GM19025 (cell line): ENCODE measurements at regions not wholly inside any gene's neighbourhood (a gene's known extent, or its start where the extent isn't known, plus 50 kb on each side); places are given as distances from the start of the nearest gene placed in this dataset.
A peak's percentile ranks its signal among the peaks of the same experiment; 100 is the strongest.

ENCODE experiments used
- ATAC-seq: cut with Tn5 transposase; IDR thresholded peaks from one replicate; pipeline ENCODE4 v1.9.1; 2021; ENCODE audit warnings: mild to moderate bottlenecking, low read depth, moderate library complexity; ENCODE audit not compliant: unreplicated experiment

DNA sequence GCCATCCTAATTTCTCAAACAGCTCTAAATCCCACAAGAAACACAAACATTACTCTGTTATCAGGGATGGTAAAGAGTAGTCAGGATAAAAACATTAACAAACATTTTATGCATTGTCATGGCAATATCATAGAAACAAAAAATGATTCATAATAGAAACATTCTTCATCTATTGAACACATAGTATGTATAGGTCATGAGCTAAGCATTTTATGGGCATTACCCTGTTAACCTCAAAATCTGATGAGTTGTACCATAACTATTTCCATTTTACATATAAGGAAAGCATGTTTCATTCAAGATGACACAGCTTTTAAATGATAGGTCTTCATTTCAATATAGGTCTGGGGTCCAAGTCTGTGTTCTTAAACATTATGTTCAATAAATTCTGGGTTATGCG lies 344.9 kb downstream of the RND3 start:
- ATAC-seq, result no peak

GRCh38 chr2:150141226-150142001 lies 346.1 kb downstream of the RND3 start:
- ATAC-seq, result no peak

DNA sequence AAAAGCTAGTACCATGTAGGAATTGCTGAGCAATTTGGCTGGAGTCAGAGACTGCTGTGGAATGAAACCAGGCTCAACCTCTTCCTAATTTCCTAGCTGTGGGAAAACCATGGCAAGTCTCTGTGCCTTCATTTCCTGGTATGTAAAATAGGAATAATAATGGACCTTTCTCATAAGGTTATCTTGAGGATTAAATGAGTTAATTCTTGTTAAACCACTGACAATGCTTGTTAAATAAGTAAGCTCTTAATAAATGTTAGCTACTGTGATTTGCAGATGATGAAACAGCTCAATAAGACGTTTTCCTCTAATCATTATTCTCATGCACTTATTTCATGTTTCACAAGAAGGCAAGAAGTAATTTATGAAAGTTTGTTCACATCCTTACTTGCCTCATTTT lies 346.7 kb downstream of the RND3 start:
- ATAC-seq, result no peak

DNA sequence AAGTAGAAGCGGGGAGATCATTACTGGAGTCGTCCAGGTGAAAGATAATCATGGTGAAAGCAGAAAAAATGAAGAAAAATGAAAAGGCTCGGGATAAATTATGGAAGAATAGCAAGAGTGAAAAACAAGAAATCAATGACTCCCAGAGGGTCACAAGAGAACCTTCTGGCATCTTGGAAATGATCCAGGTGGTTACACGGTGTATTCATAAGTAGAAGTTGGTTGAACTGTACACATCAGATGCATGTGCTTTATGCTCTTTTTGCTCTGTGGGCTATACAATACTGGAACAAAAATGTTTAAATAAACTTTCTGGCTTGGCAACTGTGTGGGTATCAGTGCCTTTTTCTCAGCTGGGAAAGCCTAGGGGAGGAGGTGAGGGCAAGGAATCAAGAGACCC lies 348.9 kb downstream of the RND3 start:
- ATAC-seq, result no peak

DNA sequence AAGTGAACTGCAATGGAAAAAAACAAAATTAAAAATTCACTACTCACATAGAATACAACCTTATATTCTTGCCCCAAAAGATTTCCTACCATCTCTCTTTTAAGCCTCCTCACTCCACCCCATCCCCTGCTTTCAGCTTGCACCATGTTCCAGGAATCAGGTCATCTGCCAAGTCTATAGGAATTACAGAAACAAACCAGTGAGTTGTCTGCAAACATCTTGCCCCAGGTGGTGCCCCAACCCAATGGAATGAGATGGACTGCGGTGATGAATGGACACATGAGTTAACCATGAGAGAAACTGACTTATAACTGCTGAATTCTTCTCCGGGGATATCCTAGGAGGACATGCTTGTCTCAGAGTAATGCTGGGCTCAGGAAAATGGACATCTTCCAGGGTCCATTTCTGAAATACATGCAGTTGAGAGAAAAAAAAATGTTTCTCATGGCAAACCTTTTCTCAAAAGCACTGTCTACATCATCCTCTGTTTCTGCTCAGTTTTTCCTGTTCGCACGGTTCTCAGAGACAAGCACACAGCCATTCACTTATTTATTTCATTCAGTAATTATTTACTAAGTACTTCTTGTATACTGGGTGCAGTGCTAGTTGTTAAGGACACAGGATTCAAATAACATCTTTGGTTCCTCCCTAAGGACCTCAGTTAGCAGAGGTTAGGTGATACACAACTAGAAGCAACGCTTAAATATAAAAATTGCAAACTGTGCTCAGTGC lies 350.0 kb downstream of the RND3 start:
- ATAC-seq, result no peak

DNA sequence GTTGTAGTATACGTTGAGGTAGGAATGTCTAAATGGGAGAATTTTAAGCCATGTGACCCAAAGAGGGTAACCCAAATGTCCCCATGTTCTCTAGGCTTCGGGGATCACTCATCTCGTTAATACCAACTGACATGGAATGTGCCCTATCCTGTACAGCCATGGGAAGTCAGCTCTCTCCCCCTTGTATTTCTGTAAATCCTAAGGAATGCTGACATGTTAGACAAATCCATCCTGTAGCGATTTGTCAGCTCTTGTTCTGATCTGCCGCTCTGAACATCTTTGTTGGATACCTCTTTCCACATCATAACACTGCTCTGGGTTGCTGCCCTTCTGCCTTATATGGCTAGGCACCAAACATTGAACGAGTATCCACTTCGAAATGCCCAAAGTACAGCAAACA lies 350.6 kb downstream of the RND3 start:
- ATAC-seq, result no peak

DNA sequence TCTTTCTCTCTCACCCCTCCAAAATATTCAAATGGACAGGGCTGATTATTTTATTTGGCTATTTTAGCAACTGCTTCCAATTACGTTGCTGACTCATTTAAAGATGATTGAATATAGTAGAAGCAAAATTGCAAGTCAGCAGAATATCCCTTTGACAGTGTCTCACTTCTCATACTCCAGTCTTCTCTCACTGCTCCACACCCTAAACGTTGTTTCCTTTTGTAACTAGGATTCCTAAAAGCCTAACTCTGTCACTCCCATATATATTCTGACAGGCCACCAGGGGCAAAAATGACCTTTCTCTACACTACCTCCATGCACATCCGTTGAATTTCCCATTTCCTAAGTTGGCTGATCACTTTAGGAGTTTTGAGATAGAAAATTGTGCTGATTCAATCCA lies 351.1 kb downstream of the RND3 start:
- ATAC-seq, result no peak

- ATAC-seq, result no peak
Observed at GRCh38 chr2:150135223-150135883, 352.1 kb downstream of the RND3 start.

- ATAC-seq, result no peak
Observed at GRCh38 chr2:150134223-150134857, 353.1 kb downstream of the RND3 start.

DNA sequence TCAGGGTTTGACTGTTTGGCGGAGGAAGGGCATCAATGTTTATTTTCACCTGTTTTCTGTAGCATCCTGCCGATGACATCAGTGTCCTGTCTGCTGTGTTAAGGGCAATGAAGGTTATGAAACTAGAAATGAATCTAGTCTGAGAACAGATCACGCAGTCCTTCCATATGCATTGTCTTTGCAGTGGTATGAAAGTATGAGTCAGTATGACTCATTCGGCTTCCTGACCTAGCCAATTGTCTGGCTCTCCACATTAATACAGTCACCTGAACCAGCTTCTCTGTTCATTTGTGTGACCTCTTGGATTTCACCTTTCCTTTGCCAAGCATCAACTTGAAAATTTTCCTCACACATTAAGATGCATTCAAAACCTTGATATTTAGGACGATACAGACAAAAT lies 353.8 kb downstream of the RND3 start:
- peak; percentile 90 for ATAC-seq

- no peak for ATAC-seq
Observed at GRCh38 chr2:150129921-150130575, 357.4 kb downstream of the RND3 start.

DNA sequence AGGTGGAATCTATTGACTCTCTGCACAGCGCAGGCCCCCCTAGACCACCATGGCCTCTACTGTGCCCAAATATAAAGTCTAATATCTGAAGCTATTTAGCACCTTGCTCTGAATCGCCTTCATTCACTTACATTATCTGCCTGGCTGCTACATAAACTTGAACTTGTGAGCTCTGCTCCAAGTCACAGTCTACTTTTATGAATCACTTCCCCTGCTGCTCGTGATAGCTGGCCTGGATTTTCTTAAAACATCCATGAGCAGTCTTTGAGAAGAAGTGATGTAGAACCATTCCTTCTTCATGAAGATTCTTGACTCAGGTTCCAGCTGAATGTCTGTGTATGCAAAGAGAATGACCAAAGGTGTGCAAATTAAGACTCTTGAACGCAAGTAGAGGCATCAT lies 359.5 kb downstream of the RND3 start:
- no peak for ATAC-seq

GRCh38 chr2:150127346-150127990 lies 360.0 kb downstream of the RND3 start:
- no peak for ATAC-seq

GRCh38 chr2:150126839-150127238 lies 360.6 kb downstream of the RND3 start:
- no peak for ATAC-seq

DNA sequence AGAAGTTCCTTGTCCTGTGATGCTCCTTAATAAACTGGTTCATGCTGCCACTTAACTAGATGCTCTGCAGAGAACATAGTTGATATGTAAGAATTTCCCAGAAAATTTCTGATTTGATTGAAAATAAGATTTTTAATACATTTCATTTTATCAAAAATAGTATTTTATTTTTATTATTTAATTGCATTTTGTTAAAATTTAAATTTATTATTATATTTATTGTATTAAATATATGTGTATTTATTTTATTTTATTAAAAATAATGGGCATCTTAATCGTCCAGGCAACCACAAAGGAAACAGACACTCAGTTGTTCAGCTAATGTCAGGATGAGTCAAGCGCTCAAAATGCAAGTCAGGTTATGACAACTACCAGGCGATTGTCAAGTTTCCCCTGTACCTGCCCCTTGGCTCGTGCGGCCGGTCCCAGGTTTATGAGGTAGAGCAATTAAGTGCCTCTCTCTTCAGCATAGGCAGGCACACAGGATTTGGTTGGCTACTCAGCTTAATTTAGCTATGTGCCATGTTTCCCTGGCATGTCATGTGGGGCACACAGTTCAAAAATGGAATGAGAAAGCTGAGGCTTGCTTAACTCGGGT lies 361.2 kb downstream of the RND3 start:
- ATAC-seq, result no peak

DNA sequence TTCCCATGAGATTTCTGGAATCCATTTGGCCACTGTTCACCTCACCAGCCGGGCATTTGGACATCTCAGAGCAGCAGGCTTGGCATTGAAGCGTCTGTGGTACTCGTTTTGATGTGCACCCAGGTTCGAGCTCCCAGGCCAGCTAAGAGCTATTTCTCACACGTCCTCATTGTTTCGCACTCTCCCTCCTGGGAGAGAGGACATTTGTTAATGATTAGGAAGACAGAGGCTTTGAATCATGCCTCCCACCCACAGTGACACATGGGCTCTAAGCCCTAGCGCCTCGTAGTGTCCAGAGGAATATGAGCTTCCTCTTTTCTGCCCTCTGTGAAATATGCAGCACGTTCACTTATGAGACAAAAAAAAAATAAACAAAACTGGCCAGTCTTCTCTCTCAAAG lies 361.8 kb downstream of the RND3 start:
- ATAC-seq, result no peak

DNA sequence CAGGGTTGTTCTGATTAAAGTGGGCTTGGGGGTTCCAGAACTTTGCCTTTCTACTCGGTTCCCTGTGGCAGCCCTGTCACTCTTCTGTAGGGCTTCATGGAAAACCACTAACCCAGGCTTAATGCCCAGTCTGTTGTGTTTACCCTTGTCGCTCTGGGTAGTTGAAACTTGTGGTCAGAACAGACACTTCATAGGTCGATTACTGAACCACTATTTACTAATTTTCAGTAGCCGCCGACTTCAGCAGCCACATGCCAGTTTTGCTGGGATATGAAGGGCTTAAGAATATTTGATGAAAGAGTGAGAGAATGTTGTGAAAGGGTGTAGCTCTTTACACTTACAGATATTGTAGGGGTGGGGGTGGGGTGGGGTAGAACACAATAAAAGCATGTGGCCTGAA lies 362.3 kb downstream of the RND3 start:
- ATAC-seq, result no peak

- ATAC-seq, result no peak
Observed at GRCh38 chr2:150124739-150125138, 362.7 kb downstream of the RND3 start.

- ATAC-seq, result no peak
Observed at GRCh38 chr2:150122871-150123613, 364.4 kb downstream of the RND3 start.
